HG02623 (cell line): ENCODE measurements at regions not wholly inside any gene's neighbourhood (a gene's known extent, or its start where the extent isn't known, plus 50 kb on each side); places are given as distances from the start of the nearest gene placed in this dataset.
"Not testable (repeated sequence)": the region's sequence is repeated elsewhere in the genome, so short reads cannot be mapped to it uniquely, and the experiment has no call there.

Experiments used
- ATAC-seq: cut with Tn5 transposase; IDR thresholded peaks from one replicate; pipeline ENCODE4 v1.9.1; 2021; ENCODE audit warnings: moderate library complexity; ENCODE audit not compliant: unreplicated experiment

DNA sequence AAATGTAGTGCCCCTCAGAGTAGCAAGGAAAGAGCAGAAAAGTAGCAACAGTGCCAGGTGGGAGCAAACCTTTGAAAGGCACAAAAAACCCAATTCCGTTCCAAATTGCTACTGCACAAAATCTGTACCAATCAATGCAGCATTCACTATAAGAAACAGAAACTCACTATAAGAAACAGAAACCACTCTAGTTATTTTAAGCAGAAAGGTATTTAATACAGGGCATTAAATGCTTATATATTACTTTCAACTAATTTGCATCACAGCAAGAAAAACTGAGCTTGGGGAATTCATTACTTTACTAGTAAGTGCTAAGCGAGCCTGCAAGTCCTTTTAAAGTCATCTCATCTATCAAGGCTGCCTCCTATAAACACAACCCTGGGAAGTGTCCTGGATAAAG lies 116.5 kb upstream of the OLIG3 start:
- no peak for ATAC-seq

DNA sequence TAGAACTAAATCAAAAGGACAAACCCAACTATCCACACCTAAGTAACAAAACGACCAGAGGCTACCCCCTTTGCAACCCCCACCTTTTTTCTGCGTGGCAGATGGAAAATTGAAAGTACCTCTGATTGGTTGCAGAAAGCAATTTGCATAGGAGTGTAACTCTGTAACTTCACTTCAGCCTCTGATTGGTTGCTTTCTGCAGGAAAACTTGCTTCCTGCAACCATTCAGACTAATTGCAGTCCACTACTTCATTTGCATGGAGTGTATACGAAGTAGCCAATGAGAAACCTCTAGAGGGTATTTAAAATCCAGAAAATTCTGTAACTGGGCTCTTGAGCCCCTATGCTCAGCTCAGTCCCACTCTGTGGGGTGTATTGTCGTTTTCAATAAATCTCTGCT lies 129.1 kb upstream of the OLIG3 start:
- ATAC-seq, result no peak

DNA sequence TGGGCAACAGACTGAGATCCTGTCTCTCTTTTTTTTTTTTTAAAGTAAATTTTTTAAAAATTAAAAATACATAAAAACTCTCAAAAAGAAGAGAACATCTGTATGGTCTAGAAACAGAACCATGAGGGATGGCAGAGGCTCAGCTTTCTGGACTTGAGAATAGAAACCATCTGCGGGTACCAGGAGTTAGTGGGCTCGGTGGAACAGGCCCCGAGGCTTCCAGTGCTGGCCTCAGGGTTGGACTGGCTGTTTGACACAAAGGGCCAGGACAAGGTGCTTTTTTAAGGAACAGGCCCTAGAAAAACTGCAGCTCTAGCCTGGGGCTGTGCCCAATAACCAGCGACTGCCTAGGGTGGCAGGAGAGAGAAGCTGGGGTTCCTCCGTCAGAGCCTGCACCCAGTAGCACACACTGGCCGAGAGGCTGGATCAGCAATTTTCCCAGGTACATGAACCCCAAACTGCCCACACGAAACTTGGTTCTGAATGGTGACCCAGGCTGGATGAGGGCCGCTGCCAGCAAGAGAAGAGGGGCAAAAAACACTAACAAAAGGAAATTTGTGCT lies 131.0 kb upstream of the OLIG3 start:
- ATAC-seq, result no peak

DNA sequence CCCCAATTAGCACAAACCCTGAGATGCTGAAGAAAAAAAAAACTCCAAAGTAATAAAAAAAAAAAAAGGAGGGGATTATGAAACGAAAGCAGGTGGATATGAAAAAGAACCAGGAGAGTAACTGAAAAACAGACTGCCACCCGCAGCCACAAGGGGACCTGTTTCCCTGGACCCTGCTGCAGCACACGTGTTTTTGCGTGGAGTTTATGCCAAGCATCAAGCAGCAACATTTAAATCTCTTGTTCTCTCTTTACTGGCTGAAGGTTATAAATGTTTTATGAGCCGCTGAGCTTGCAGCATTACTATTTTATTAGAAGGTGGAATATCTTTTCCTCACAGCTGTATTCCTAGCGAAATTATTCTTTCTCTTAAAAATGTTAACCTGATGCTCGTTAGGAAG lies 131.6 kb upstream of the OLIG3 start:
- ATAC-seq, result no peak

DNA sequence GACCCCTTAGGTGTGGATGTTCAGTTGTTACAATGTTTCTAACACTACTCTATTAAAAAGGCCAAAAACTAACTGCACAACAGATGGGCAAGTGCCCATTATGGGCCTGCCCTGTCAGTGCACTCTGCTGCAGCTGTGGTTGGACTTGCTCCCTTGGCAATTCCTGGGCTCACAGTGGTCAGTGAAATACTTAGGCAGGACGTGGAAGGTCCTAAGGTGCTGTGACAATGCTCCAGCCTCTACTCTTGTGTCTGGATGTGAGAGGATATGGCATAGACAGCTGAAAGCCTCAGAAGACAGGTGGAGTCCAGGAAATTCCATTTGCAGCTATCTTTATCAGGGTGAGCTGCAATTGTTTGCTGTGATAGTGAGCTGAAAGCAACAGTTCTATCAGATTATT lies 136.5 kb upstream of the OLIG3 start:
- ATAC-seq, result no peak

DNA sequence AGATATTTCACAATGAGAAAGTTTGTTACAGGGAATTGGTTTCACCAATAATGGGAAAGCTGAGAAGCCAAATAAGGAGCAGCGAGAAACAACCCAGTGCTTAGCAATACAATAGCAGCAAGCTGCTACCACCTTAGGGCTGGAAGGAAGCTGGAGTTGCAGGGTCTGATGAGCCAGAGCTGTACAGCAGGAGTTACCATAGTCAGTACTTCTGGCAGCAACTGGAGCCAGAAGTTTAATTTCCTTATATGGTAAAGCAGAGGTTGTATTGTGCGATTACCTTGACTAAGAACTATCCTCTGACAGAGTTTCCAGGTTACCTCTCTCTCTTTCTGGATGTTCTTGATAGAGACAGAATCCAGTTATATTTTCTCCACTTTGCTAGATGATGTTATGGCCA lies 137.1 kb upstream of the OLIG3 start:
- ATAC-seq, result no peak

DNA sequence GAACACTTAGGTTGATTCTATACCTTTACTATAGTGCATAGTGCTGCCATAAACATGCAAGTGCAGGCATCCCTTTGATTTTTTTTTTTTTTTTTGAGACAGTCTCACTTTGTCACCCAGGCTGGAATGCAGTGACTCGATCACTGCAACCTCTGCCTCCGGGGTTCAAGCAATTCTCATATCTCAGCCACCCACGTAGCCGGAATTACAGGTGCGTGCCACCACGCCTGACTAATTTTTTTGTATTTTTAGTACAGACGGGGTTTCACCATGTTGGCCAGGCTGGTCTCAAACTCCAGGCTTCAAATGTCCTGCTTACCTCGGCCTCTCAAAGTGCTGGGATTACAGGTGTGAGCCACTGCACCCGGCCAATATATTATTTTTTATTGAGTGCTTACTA lies 140.0 kb upstream of the OLIG3 start:
- not testable (repeated sequence) for ATAC-seq

DNA sequence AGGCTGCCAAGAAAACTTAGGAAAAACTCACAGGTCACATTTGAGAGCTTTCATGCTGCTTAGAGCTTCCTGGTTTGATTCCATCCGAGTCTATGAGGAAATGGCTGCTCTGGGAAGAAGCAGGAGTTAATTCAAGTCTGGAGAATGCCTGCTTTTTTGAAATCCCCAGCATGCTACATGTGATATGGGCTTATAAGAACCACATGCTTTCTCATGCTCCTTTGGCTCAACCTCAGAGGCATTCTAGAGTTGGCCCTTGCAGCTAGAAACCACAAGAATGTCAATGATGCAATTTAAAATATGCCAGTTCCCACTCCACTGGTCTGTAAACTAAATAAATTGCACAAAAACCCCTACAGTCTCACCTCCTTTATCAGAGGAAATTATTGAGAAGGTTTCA lies 142.9 kb upstream of the OLIG3 start:
- ATAC-seq, result no peak

DNA sequence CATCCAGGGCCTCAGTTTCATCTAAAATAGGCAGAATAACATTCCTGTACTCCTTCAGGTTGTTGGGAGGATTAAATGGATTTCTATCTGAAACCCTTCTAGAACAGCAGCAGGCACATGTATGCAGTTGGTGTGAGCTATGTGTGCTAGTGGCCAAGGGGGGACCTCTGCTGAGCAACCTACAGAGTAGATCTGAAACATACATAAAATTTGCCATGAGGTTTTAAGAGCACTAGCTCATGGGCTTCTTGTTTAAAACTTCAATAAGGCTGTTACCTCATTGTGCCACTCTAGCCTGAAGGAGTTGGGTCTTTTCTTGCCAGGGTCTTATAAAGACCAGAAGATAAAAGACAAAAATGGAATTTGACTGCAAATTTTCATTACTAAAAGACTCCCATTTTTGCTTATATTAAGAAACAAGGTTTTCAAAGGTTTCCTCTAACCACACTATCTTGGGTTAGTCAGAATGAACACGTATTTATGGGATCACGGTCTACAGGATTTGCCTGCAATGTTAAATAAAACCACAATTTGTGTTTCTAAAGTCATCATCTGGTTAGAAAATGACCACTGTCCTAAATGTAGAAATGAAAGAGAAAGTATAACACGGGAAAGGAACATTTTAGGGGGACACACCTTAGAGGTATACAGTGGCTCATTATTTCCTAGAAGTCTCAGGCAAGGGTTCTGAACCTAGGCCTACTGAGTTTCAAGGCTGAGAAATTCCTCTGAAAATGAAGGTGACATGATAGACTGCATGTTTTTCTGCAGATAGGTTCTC lies 144.9 kb upstream of the OLIG3 start:
- ATAC-seq, result peak; percentile 49

DNA sequence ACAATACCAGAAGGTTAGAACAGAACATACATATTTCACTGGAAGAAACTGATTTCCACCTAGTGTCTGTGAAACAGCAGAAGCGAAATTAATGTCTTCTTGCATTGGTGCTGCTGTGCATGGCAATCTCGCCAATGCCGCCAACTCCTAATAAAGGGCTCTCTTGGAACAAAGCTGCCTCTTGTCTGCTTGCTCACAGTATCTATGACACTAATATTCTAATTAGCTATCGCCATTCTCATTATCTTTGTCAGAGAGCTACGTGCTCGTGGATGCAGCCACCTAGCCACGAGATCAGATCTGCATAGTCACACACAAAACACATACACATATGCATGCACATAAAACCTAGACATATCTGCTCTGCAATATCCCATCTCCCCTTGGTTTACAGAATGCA lies 145.9 kb upstream of the OLIG3 start:
- no peak for ATAC-seq

DNA sequence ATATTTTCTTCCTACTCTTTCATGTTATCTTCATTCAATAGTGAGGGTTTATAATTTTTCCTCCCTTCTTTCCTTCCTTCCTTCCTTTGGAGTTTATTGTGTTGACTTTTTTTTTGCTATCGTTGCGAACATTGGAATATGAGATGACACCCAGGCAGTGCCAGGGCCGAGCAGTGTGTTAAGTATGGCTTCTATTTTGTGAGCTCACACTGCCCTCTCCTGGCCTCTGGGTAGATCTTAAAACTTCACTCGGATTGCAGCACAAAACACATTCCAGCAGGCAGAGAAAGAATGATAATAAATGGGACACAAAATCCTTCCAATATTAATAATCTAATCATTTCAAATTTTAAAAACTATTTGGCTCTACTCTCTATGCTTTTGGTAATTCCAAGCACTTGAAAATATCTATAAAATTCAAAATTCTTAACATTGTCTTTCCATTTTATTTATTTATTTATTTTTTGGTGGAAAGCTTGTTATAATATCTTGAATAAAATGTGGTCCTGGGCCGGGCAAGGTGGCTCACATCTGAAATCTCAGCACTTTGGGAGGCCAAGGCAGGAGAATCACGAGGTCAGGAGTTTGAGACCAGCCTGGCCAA lies 147.4 kb upstream of the OLIG3 start:
- no peak for ATAC-seq

DNA sequence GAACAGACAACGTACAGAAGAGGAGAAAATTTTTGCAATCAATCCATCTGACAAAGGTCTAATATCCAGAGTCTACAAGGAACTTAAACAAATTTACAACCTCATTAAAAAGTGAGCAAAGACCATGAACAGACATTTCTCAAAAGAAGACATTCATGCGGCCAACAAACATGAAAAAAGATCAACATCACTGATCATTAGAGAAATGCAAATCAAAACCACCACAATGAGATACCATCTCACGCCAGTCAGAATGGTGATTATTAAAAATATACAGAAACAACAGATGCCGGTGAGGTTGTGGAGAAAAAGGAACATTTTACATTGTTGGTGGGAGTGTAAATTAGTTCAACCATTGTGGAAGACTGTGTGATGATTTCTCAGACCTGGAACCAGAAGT lies 149.0 kb upstream of the OLIG3 start:
- not testable (repeated sequence) for ATAC-seq

DNA sequence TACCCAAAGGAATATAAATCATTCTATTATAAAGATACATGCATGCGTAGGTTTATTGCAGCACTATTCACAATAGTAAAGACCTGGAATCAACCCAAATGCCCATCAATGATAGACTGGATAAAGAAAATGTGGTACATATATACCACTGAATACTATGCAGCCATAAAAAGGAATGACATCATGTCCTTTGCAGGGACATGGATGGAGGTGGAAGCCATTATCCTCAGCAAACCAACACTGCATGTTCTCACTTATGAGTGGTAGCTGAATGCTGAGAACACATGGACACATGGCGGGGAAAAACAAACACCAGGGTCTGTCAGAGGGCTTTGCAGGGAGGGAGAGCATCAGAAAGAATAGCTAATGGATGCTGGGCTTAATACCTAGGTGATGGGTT lies 149.4 kb upstream of the OLIG3 start:
- ATAC-seq, result not testable (repeated sequence)

DNA sequence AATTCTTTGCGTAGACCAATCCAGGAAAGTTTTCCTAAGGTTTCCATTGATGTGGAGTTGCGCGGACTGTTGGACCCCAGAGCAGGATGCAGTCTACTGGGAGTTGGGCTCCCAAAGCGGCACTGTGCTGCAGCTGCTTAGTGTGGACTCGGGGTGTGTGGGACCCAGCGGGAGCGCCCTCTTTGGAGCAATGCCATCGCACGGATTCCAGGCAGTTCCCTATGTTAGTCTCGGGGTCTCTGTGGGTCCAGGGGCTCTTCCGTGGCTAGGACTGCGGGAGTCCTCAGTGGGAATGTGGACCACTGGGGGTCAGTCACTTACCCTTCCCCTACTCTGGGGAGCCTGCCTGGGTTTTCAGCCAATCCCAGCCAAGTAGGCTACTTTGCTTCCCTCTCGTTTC lies 151.7 kb upstream of the OLIG3 start:
- ATAC-seq, result no peak

DNA sequence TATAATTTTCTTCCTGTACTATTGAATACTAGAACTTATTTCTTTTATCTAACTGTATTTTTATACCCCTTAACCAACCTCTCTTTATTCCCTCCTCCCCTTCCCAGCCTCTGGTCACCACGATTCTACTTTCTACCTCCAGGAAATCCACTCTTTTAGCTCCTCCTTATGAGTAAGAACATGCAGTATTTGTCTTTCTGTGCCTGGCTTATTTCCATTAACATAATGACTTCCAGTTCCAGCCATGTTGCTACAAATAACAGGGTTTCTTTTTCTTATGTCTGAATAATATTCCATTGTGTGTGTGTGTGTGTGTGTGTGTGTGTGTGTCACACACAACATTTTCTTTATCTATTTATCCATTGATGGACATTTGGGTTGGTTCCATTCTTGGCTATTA lies 152.3 kb upstream of the OLIG3 start:
- ATAC-seq, result no peak

DNA sequence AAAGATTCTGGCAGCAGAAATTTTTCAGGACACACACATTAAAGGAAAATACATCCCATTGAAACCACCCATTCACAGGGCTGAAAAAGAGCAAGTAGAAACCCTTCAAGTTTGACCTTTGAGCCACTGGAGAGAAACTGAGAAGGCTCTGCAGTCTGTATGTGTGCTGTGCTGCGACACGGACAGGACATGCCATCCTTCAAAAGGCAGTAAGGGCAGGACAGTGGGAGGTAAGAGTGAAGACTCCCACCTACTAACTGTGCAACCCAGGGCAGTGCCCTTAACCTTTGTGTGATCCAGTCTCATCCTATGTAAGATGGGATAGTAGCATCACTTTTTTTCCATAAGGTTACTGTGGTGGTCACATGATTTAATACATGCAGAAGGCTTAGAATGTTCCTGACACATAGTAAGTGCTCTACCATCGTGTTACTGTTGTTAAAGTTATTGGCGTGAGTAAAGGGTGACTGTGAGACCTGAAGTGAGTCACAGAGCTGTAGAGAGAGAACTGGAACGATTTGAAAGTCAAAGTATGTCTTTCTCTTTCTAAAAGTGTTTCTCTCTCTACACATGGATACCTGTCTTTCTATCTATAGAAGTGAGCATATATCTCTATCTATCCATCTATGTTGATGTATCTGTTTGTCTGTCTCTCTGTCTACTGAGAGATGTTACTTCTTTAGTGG lies 153.7 kb upstream of the OLIG3 start:
- ATAC-seq, result no peak

DNA sequence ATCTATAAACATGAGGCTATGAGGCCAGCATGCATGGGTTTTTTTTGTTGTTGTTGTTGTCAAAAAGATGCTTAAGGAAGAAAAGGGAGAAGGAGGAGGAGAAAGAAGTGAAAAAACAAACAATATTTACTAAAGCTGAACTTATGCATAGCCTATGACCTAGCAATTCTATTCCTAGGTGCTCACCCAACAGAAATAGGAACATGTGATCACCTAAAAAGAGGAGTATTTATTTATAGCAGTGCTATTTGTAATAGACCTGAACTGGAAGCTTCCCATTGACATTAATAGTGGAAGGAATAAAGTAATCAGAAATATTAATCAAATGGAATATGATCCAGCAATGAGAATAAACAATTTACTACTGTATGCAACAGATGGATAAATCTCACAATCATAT lies 156.5 kb upstream of the OLIG3 start:
- no peak for ATAC-seq

DNA sequence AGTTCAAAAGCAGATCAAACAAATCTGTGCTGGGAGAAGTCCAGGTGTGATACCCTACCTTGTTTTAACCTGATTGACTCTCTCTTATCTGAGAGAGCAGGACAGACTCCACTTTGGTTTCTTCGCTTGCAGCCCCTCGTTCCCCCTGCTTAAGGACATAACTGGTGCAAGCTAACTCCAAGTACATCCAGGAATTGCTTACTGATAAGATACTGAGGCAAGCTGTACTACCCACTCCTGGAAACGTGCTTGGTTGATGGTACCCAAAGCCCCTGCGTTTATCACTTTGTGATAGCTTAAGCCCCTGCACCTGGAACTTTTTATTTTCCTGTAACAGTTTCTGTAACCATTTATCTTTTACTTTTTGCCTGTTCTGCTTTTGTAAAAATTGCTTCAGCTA lies 157.0 kb upstream of the OLIG3 start:
- ATAC-seq, result no peak

DNA sequence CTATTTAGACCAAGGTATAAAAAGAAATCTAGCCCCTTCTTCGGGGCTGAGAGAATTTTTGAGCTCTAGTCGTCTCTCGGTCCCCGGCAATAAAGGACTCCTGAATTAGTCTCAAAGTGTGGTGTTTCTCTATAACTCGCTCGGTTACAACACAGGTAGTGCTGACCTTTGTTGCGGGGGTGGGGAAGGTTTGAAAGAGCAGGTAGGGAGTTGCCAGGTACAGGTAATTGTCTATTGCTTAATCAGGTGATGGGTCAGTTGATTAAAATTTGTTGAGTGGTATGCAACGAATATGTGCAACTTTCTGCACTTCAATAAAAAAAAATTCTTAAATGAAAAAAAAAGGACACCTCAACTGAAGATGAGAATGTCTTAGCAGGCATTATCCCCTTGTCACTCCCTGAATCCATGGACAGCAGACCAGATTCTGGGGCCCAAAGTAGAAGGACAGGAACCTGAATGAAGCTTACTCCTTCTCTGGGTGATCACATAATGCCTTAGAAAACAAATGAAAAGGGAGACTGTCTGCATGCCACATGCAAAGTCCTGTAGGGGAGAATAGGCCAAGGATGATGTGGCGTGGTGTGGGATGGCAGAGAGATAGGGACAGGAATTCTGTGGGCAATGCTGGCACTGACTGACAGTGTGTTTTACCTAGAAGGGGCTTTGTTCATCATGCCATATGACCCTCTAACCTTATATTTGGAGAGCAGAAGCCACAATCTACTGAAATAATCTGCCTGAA lies 157.6 kb upstream of the OLIG3 start:
- ATAC-seq, result no peak

DNA sequence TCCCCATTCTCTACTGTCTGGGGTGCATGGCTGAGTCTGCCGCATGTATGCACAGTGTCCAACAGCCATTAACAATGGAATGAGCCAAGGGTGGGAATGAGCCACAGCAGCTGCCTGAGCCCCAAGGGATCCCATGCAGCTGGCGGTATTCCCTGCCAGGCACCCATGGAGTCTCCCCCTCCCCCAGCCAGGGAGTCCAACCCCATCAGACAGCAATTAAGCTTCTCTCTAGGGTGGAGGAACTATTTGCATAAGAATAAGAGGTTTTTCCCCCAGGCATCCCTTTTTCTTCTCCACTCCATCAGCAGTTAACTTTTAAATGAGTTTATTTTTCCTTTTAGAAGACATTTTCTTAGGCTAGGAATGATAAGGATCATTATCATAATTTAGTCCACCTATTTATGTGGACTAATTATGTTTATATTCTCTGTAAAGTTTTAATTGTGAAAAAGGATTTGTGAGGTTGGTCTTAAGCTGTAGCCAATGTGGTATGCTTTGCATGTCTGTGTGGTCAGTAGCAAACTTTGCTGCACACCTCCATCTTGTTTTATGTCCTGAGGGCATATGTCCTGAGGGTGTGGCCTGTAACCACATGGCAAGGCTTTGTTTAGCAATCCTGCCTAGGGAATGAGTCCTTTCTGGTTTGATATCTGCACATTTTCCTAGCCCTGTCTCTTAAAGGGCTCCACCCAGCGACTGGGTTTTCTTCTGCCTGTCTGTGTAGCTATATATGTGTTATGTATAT lies 158.9 kb upstream of the OLIG3 start:
- ATAC-seq, result no peak

DNA sequence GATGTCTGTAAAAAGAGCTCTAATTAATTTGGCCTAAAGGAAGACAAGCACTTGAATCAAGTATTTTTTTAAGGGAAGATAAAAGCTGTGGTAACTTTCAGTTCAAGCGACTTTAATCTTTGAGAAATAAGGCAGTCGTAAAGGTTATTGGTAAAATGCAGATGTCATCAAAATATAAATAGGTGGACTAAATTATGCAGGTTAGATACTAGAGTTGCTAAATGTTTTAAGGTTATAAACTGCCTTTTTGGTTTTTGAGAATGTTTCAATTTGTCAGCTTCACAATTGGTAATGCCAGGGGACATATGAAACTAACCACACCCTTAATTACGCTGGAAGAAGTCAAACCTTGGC lies 159.5 kb upstream of the OLIG3 start:
- no peak for ATAC-seq
